Subcutaneous abdominal adipose tissue (tissue), 5 donors: ENCODE measurements at regions not wholly inside any gene's neighbourhood (a gene's known extent, or its start where the extent isn't known, plus 50 kb on each side); places are given as distances from the start of the nearest gene placed in this dataset.

Source experiments
- H3K27ac ChIP-seq: one replicate; pipeline ENCODE4 v1.7.0; 2013; ENCODE audit warnings: low read depth, mild to moderate bottlenecking, inconsistent platforms, low read length, moderate library complexity
- H3K27me3 ChIP-seq, 5 donors: one replicate each; pipeline ENCODE4 v1.7.0; 2013; ENCODE audit warnings: low read length in 5 of 5, inconsistent platforms in 1 of 5; ENCODE audit not compliant: control insufficient read depth in 5 of 5, insufficient read depth in 4 of 5
- H3K36me3 ChIP-seq, 5 donors: one replicate each; pipeline ENCODE4 v1.7.0; 2013; ENCODE audit warnings: low read length in 5 of 5; ENCODE audit not compliant: control insufficient read depth in 5 of 5, insufficient read depth in 5 of 5
- H3K4me1 ChIP-seq, 5 donors: one replicate each; pipeline ENCODE4 v1.7.0; 2013; ENCODE audit warnings: low read length in 5 of 5, mild to moderate bottlenecking in 3 of 5, moderate library complexity in 1 of 5; ENCODE audit not compliant: control insufficient read depth in 5 of 5, insufficient read depth in 5 of 5
- H3K4me3 ChIP-seq, 5 donors: one replicate each; pipeline ENCODE4 v1.7.0; 2013; ENCODE audit warnings: low read length in 5 of 5, low read depth in 1 of 5
- H3K9ac ChIP-seq, 5 donors: one replicate each; pipeline ENCODE4 v1.7.0; 2013; ENCODE audit warnings: low read length in 5 of 5, mild to moderate bottlenecking in 4 of 5, moderate library complexity in 3 of 5
- H3K9me3 ChIP-seq, 5 donors: one replicate each; pipeline ENCODE4 v1.7.0; 2013; ENCODE audit warnings: low read length in 5 of 5; ENCODE audit not compliant: control insufficient read depth in 5 of 5
- donor health status: healthy.
- donor health status: healthy.
- donor health status: healthy.
- donor health status: healthy.
- donor health status: healthy.

DNA sequence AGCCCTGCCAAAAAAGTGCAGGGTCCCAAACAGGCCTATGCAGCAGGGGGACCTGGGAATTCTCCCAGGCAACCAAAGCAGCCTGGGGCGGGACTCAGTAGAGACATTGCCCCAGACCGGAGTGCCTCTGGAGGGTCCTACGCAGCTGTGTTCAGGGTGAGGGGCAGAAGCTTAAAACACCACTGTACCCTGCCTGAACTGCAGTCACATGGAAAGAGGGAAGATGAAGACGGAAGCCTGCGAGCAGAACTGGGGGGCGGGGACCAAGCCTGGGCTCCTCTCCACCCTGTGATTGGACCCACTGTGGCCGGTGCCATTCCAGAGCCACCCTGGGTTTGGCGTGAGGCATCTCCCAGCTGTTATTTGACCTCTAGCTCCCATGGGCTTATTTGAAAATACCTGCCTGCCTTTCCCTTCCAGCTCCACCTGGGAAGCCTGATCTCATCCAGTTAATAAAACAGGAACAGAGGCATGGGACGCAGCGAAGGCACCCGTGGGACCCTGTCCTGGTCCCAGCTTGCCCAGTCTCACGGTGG, 183.1 kb downstream of the SMAD2 start:
- Histone ChIP-seq H3K4me1 (peaks cover 0 to 7% (median 5%) of the 10 kb centered on the region in 5 donors), H3K4me3 (no peak overlapping the region), H3K27ac (no peak overlapping the region), H3K36me3 (no peaks in the 10 kb centered on the region), H3K9me3 (no peaks in the 10 kb centered on the region), H3K27me3 (peaks cover 0 to 21% (median 9%) of the 10 kb centered on the region in 5 donors), H3K9ac (no peak overlapping the region)

DNA sequence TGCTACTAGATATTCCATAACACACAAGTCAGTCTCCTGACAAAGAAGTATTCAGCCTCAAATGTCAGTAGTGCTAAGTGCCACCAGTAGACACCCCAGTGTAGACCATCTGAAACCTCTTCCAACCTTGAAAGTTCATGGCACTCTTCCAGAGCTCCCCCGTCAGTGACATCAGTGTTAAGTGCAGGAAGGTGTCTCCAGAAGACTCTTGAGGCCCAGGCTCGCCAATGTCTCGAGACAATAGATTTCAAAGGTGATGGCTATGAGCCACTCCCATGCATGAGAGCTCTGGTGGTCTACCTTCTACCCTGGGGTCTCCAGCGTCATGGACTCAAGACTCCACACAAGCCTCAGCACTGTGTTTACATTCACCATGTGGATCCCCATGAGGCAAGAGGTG, 183.8 kb downstream of the SMAD2 start:
- Histone ChIP-seq H3K27ac (no peak overlapping the region), H3K27me3 (peaks cover 0 to 21% (median 9%) of the 10 kb centered on the region in 5 donors), H3K9me3 (no peaks in the 10 kb centered on the region), H3K4me3 (no peak overlapping the region), H3K4me1 (peaks cover 0 to 7% (median 5%) of the 10 kb centered on the region in 5 donors), H3K36me3 (no peaks in the 10 kb centered on the region), H3K9ac (no peak overlapping the region)

DNA sequence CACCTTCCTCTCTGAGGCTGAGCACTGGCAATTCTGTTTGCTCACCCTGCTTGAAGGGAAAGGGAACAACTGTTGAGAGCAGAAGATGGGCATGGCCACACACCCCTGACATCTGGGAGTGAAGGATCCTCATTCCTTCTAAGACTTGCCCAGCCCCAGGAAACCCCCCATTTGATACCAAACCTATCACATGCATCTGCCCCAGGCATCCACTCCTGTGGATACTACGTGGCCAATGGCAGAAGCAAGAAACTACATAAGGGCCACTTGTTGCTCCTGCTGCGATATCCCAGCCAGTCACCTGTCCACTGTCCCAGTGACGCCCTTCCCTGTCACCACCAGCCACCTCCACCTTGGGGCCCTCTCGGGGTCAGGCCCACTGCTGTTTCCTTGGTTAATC, 185.2 kb downstream of the SMAD2 start:
- Histone ChIP-seq H3K36me3 (no peaks in the 10 kb centered on the region), H3K4me3 (no peak overlapping the region), H3K27me3 (peaks cover 0 to 13% (median 9%) of the 10 kb centered on the region in 5 donors), H3K4me1 (peaks cover 0 to 7% (median 5%) of the 10 kb centered on the region in 5 donors), H3K27ac (no peak overlapping the region), H3K9ac (no peak overlapping the region), H3K9me3 (no peaks in the 10 kb centered on the region)

DNA sequence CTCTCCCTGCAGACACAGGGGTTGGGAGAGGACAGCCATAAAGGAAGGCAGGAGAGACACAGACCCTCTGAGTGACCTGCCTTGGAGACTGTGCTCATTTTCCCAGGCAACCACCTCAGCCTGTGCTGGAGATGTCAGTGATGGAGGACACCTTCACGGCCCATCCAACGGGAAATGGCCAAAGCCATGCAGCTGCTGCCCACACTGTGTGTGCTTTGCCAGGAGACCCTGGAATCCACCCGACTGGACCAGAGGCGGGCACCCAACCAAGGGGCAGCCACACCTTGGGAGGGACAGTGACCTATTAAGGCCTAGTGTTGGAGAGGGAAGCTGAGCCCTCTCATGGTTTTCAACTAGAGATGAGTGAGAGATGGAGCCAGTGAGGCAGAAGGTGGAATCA, 192.5 kb downstream of the SMAD2 start:
- H3K27me3 ChIP-seq, result peaks cover 2 to 19% (median 13%) of the 10 kb centered on the region in 5 donors
- H3K9ac ChIP-seq, result no peak overlapping the region
- no peaks in the 10 kb centered on the region for H3K4me1 ChIP-seq
- peaks cover 2 to 12% (median 5%) of the 10 kb centered on the region in 5 donors for H3K9me3 ChIP-seq
- no peak overlapping the region for H3K27ac ChIP-seq
- no peaks in the 10 kb centered on the region for H3K36me3 ChIP-seq
- no peak overlapping the region for H3K4me3 ChIP-seq

DNA sequence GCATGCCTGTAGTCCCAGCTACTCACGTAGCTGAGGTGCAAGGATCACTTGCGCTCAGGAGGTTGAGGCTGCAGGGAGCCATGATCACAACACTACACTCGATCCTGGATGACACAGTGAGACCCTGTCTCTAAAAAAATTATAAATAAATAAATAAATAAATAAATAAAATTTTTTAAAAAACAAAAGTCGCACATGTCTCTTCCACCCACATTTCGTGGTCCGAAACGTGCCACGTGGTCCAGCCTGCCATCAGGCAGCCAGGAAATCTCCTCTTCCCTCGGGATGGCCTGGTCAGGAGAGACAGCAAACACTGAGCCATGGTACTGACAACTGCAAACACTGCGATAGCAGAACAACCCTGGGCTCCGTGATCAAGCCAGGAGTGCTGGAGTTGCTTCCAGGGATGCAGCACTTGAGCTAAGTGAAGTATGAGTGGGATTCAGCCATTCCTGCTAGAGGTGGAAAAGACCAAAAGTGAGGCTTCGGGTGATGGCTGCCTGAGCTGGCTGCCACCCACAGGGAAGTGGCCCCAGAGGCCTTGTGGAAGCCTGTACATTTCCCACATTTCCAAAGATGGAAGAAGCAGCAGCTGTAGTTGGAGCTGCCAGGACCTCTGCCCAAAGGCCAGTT, 193.1 kb downstream of the SMAD2 start:
- Histone ChIP-seq H3K9ac (no peak overlapping the region), H3K36me3 (no peaks in the 10 kb centered on the region), H3K4me1 (no peaks in the 10 kb centered on the region), H3K4me3 (no peak overlapping the region), H3K27me3 (peaks cover 5 to 21% (median 13%) of the 10 kb centered on the region in 5 donors), H3K9me3 (peaks cover 2 to 12% (median 5%) of the 10 kb centered on the region in 5 donors), H3K27ac (no peak overlapping the region)

DNA sequence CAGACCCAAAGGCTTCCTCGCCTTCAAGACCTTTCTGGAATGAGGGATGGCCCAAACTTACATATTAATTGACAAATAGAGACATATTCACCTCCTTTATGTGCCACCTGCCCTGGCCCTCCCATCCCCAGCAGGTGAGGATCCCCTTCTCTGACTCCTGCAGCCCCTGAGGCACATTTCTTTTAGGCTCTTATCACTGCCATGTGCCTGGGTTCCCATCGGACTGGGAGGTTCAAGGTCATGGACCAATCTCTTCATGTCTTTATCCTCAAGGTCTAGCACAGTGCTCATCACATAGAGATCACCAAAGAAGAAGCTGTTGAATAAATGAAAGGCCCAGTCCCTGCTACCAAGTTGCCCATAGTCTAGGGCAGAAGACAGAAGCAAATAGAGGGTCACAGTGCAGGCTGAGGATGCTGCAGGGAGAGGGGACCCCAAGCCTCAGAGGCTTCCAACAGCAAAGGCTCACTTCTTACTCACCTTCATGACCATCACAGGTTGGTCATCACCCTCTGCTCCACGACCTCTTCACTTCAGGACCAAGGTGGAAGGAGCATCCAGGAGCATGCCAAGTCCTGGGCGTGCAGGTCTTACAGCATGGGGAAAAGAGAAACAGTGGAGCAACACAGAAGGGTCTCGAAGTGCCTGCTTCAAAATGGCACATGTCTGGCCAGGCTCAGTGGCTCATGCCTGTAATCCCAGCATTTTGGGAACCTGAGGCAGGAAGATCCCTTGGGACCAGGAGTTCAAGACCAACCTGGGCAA, 193.9 kb downstream of the SMAD2 start:
- H3K4me1 ChIP-seq, result no peaks in the 10 kb centered on the region
- no peak overlapping the region for H3K4me3 ChIP-seq
- H3K27me3 ChIP-seq, result peaks cover 6 to 21% (median 13%) of the 10 kb centered on the region in 5 donors
- H3K27ac ChIP-seq, result no peak overlapping the region
- peaks cover 2 to 12% (median 5%) of the 10 kb centered on the region in 5 donors for H3K9me3 ChIP-seq
- H3K9ac ChIP-seq, result no peak overlapping the region
- no peaks in the 10 kb centered on the region for H3K36me3 ChIP-seq

DNA sequence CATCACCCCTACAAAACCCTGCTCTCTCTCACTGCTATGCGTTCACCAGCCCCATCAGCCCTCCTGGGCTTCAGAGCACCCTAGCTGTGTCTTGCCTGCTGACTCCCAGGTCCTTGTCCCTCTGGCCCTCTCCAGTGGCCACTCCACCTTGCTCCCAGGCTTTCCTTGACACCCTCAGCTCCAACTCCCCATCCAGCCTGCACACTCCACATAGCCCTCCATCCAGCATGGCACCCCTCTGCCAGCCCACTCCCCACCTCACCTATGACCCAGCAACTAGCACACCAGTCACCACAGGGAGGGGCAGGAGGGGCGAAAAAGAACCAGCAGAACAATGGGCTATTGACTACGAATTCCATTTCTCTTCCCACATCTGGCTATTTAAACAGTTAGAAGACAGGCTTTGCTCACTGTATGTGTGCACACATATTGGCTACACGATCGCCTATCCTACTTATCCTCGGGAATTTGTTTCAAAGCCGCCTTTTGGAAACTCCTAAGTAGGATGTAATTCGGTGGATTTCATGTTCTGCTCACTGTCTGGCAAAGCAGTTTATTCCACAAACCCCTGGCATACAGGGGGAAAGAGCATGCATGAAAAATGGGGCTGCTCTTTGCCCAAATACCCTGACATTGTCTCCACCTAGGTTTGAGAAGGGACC, 195.3 kb downstream of the SMAD2 start:
- no peaks in the 10 kb centered on the region for H3K36me3 ChIP-seq
- H3K9me3 ChIP-seq, result peaks cover 2 to 12% (median 5%) of the 10 kb centered on the region in 5 donors
- H3K27me3 ChIP-seq, result peaks cover 8 to 27% (median 15%) of the 10 kb centered on the region in 5 donors
- H3K9ac ChIP-seq, result no peak overlapping the region
- H3K27ac ChIP-seq, result no peak overlapping the region
- no peak overlapping the region for H3K4me3 ChIP-seq
- no peaks in the 10 kb centered on the region for H3K4me1 ChIP-seq

DNA sequence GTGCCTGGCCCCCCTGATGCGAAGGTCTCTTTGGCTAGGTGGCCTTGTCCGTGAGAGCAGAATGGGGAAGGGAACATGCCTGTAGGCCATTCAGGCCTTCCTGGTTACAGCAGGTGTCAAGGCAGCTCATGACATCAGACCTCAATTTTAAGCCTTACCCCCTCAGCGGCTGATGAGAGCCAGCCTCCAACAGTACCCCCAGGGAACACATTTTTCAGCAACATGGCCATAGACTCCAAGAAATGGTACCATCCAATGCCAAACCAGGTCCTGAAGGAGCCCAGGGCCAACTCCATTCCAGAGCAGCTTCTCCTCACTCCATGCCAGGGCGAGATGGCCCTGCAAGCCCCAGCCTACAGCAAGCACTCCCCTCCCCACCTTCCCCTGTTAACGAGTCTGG, 199.2 kb downstream of the SMAD2 start:
- no peak overlapping the region for H3K27ac ChIP-seq
- no peak overlapping the region for H3K9ac ChIP-seq
- peaks cover 8 to 19% (median 12%) of the 10 kb centered on the region in 5 donors for H3K27me3 ChIP-seq
- no peaks in the 10 kb centered on the region for H3K4me1 ChIP-seq
- H3K36me3 ChIP-seq, result no peaks in the 10 kb centered on the region
- H3K9me3 ChIP-seq, result no peaks in the 10 kb centered on the region
- H3K4me3 ChIP-seq, result no peak overlapping the region

DNA sequence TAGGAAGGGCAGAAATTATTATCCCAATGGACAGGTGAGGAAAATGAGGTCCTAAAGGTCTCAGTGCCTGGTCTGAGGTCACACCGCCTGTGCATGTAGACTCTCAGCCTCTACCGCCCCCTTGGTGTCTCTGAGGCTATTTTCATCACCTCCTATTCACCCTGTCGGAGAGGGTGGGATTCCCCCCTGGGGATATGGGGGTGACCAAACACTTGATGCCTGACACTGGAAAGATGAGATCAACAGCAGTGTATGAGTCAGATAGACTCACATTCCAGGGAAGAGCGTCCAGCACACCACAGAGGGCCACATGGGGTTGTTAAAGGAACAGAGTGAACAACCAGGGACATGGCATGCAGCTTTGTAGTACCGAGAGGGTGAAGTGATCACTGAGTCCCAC, 199.7 kb downstream of the SMAD2 start:
- peaks cover 8 to 19% (median 9%) of the 10 kb centered on the region in 5 donors for H3K27me3 ChIP-seq
- H3K27ac ChIP-seq, result no peak overlapping the region
- no peak overlapping the region for H3K9ac ChIP-seq
- no peak overlapping the region for H3K4me3 ChIP-seq
- H3K4me1 ChIP-seq, result no peaks in the 10 kb centered on the region
- H3K36me3 ChIP-seq, result no peaks in the 10 kb centered on the region
- no peaks in the 10 kb centered on the region for H3K9me3 ChIP-seq

DNA sequence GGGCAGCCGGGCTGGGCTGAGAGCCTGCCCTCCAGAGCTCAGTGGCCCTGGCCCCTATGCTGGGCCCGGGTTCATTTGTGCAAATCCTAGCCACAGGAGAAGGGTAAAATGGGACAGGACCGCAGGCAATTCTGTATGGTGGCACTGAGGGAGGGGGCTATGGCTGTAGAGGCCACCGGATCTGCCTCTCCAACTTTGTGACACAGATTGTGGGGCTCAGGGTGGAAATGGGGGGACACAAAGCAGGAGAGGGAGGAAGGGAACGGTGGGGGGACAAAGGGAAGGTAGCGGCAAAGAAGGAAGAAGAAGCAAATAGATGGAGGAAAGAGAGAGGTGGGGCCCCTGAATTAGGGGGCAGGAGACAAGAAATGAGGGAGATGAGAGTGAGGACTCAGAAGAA, 201.1 kb downstream of the SMAD2 start:
- H3K36me3 ChIP-seq, result no peaks in the 10 kb centered on the region
- H3K9ac ChIP-seq, result no peak overlapping the region
- no peak overlapping the region for H3K4me3 ChIP-seq
- H3K9me3 ChIP-seq, result no peaks in the 10 kb centered on the region
- H3K27me3 ChIP-seq, result peaks cover 2 to 11% (median 6%) of the 10 kb centered on the region in 5 donors
- H3K27ac ChIP-seq, result no peak overlapping the region
- H3K4me1 ChIP-seq, result no peaks in the 10 kb centered on the region
